AG09319 (cell line): ENCODE measurements at regions not wholly inside any gene's neighbourhood (a gene's known extent, or its start where the extent isn't known, plus 50 kb on each side); places are given as distances from the start of the nearest gene placed in this dataset.
A peak's percentile ranks its signal among the peaks of the same experiment; 100 is the strongest.

ENCODE experiments used
- DNase-seq: peaks from one replicate; pipeline ENCODE4 v3.0.0-alpha.2; 2010; ENCODE audit warnings: low read depth; ENCODE audit errors: extremely low read depth
- TF ChIP-seq, protein P1 (sequence below): IDR thresholded peaks from 2 replicates; pipeline ENCODE4 v1.5.1; 2011; ENCODE audit warnings: low read depth, mild to moderate bottlenecking, inconsistent platforms, low read length, moderate library complexity

GRCh38 chr1:87495147-87495546 is 166.5 kb downstream of the LMO4 start:
- DNase-seq, result no peak

GRCh38 chr1:87495870-87496269 is 167.2 kb downstream of the LMO4 start:
- DNase-seq, result no peak
- TF ChIP-seq, protein P1, sequence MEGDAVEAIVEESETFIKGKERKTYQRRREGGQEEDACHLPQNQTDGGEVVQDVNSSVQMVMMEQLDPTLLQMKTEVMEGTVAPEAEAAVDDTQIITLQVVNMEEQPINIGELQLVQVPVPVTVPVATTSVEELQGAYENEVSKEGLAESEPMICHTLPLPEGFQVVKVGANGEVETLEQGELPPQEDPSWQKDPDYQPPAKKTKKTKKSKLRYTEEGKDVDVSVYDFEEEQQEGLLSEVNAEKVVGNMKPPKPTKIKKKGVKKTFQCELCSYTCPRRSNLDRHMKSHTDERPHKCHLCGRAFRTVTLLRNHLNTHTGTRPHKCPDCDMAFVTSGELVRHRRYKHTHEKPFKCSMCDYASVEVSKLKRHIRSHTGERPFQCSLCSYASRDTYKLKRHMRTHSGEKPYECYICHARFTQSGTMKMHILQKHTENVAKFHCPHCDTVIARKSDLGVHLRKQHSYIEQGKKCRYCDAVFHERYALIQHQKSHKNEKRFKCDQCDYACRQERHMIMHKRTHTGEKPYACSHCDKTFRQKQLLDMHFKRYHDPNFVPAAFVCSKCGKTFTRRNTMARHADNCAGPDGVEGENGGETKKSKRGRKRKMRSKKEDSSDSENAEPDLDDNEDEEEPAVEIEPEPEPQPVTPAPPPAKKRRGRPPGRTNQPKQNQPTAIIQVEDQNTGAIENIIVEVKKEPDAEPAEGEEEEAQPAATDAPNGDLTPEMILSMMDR, result no peak

More at GRCh38 chr1:87495147-87495546, 166.5 kb downstream of the LMO4 start:
- TF ChIP-seq, protein P1, result no peak

GRCh38 chr1:87497380-87498203 is 168.9 kb downstream of the LMO4 start:
- TF ChIP-seq, protein P1, result no peak
- DNase-seq, result no peak

DNA sequence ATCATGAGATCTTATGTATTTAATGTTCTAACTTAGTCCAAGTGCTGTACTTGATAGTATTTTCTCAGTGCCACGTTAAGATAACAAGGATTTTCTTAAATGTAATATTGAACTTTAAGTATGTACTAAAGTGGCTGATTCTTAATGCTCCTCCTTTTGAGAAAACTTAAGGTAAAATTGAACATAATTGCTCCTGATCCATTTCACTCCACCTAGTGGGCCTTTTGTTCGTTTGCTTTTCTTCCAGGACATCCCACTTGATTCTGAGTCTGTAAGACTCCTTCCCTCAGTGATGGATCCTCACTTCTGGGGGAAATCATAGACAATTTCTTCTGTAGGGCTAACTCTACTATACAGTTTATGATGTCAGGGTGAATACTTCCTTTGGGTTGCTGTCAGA is 173.1 kb downstream of the LMO4 start:
- TF ChIP-seq, protein P1, result peak; percentile 12
- no peak for DNase-seq

DNA sequence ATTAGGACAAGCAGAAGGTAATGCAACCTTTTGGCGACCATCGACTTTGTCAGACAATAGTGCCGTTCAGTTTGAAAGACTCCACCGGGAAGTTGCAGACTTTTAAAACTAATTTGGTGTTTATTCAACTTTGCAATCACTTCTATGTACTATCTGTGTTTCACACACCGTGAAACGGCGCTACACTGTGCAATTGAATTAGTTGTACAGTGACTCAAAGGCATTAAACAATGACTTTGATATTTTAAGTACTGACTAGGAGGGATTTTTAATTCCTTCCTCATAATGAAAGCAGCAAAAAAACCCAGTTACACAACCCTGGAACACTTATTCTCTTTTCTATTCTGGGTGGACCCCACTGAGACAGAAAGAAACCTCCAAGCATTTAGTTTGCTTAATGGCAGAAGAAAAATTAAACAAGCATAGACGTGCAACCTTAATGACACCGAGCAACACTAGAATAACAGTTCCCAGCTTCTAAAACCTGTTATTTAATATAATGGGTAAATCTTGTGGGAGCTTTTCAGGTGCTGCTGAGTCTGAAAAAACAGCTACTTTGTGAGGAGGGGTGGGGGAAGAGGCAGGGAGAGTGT is 176.8 kb downstream of the LMO4 start:
- DNase-seq, result no peak
- TF ChIP-seq, protein P1, result no peak

DNA sequence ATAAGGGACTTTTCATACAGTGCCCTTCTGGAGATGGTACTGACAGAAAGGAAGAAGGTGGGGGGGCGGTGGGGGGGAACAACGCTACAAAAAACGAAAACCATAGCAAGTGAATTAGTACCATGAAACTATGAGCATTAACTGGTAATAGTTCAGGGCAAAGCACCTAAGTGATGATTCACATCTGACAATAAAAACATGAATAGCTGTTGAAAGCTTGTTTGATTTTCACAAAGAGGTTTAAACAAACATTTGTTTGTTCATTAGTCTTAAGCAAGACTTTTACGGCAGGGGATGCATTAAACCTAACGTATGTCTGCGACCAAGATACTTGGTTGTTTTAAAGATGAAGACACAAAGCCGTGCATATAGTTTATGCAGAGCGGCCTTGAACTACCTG is 177.5 kb downstream of the LMO4 start:
- DNase-seq, result no peak
- TF ChIP-seq, protein P1, result no peak

- no peak for DNase-seq
- TF ChIP-seq, protein P1, result no peak
Measured at GRCh38 chr1:87508247-87508787, 179.6 kb downstream of the LMO4 start.
